ENCODE measurements at regions not wholly inside any gene's neighbourhood (a gene's known extent, or its start where the extent isn't known, plus 50 kb on each side); places are given as distances from the start of the nearest gene placed in this dataset.

DNA sequence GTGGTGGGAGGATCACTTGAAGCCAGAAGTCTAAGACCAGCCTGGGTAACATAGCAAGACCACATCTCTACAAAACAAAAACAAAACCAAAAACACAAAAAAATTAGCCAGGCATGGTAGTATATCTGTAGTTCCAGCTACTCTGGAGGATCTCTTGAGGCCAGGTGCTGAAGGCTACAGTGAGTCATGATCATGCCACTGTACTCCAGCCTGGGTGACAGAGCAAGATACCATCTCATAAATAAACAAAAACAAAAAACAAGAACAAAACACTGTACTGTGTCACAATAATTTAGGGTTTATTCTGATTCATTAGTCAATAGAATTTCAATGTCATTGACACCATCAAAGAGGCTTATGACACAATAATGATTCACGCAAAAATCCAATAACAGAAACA is 1121.7 kb upstream of the MAP3K7 start:
- DNase-seq (ENCODE audit: low read depth in 2 of 2) = no peak

- no peak for DNase-seq (ENCODE audit: low read depth in 2 of 2)
Observed at GRCh38 chr6:91705646-91706045, 1118.8 kb upstream of the MAP3K7 start.

DNA sequence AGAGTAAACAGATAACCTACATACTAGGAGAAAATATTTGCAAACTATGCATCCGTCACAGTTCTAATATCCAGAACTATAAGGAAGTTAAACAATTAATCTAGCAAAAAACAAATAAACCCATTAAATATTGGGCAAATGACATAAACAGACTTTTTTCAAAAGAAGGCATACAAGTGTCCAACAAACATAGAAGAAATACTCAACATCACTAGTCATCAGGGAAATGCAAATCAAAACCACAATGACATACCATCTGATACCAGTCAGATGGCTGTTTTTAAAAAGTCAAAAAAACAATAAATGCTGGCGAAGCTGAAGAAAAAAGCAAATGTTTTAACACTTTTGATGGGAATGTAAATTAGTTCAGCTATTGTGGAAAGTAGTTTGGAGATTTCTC is 1117.7 kb upstream of the MAP3K7 start:
- no peak for DNase-seq (ENCODE audit: low read depth in 2 of 2)

DNA sequence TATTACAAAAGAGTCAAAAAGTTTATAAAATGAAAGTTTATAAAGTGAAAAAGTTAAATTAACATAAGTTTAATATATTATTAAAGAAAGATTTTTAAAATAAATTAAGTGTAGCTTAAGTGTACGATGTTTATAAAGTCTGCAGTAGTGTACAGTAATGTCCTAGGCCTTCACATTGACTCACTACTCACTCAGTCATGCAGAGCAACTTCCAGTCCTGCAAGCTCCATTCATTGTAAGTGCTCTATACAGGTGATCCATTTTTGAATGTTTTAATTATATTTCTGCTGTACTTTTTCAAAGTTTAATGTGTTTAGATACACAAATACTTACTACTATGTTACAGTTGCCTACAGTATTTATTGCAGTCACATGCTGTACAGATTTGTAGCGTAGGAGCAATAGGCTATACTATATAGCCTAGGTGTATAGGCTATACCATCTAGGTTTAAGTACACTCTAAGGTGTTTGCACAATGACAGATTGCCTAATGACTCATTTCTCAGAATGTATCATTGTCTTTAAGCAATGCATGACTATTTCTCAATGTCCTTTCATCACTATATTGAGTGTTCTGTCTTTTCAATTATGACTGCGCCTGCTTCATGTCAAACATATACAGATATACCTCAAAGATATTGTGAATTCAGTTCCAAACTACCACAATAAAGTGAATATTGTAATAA is 1110.3 kb upstream of the MAP3K7 start:
- no peak for DNase-seq (ENCODE audit: low read depth in 2 of 2)

GRCh38 chr6:91695221-91695620 is 1108.3 kb upstream of the MAP3K7 start:
- DNase-seq (ENCODE audit: low read depth in 2 of 2) = no peak

DNA sequence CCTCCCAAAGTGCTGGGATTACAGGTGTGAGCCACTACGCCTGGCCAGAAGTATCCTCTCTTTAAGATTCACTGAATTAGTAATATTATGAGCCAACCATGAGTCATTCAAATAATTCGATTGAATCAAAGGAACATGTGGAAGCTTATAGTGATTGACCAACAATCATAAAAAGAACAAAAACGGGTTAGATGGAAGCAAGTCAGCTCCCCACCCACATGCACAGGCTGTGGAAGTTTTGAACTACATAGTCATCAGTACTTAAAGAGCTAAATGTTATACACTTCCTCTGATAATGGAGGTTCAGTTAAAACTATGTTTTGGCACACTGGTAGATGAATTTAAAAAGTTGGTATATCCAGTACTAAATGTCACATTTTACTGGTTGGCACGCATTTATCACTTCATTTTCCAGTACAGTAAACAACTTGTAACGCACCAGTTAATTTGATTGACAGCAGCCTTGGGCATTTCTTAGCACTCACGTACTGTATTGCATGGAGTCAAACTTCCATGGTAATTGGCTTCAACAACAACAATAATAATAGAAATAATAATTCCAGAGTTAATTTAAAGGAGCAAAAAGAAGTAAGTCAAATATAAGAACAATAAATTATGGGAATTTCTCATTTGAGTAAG is 1107.3 kb upstream of the MAP3K7 start:
- no peak for DNase-seq (ENCODE audit: low read depth in 2 of 2)

DNA sequence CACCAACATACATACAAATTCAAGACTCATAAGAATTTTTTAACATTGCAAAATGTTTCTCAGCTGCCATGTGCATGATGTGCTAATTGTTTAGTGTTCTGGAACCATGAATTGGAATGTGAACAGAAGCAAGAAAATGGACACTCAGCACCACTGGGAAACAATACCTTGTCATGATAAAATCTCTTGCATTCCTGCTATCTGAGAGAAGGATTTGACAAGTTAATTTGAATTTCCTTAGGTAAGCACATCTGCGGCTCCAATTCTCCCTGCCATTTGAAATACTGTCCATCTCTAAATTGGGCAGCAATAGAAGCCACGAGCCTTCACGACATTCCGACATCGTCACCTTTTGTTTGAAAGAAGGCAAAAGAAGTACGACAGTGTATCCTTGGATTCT is 1104.6 kb upstream of the MAP3K7 start:
- no peak for DNase-seq (ENCODE audit: low read depth in 2 of 2)

DNA sequence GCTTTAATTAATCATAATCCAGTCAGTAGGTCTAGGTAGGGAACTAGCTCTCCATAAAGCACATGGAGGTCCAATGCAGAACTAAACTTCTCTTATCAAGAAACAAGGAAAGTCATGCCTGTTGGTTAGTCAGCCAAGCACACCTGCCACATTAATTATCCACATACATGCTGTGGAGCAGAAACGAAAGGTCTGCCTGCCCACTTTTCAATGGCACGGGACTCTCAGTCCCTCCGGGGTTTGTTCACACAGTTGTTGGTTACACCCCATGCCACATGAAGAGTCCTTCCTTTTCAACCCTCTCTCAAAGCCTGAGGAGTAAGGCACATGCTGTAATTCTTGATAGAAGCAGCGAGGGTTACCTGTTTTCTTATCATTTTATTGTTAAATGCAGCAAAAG is 1096.4 kb upstream of the MAP3K7 start:
- DNase-seq (ENCODE audit: low read depth in 2 of 2) = no peak

- no peak for DNase-seq (ENCODE audit: low read depth in 2 of 2)
Observed at GRCh38 chr6:91681296-91681695, 1094.4 kb upstream of the MAP3K7 start.

- DNase-seq (ENCODE audit: low read depth in 2 of 2) = no peak
Observed at GRCh38 chr6:91678679-91679446, 1092.0 kb upstream of the MAP3K7 start.

DNA sequence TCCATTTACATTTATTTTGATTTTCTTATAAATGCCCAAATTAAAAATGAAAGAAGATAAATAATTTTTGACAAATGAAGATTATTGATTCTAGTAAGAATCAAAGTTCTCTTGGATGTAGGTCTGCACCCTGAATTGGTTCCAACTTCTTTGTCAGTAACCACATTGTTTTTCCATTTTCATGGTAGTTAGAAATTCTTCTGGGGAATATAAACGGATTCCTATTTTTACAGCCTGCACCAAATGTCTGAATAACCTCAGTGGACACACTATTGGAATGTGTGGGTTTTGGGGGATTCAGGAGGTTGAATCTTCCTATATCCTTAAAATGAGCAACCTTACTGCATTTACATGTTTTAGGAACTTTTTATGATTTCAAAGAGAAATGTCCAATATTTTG is 1085.3 kb upstream of the MAP3K7 start:
- no peak for DNase-seq (ENCODE audit: low read depth in 2 of 2)

DNA sequence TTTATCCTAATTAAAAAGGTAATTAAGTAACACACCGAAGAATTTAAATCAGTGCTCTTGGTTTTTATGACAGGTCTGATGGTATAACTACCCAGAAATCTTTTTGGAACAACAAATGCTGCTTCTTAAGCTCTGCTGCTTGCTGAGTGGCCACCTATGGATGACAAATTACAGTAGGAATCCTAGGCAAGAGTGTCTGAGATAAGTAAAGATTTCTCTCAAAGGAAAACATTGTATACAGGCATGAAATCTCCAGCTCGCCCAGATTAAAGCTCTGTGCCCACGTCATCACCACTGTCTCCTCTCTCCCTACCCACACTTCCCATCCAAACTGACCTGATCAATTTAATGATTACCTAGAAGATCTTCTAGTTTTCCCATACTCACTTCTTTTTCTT is 1083.0 kb upstream of the MAP3K7 start:
- no peak for DNase-seq (ENCODE audit: low read depth in 2 of 2)

DNA sequence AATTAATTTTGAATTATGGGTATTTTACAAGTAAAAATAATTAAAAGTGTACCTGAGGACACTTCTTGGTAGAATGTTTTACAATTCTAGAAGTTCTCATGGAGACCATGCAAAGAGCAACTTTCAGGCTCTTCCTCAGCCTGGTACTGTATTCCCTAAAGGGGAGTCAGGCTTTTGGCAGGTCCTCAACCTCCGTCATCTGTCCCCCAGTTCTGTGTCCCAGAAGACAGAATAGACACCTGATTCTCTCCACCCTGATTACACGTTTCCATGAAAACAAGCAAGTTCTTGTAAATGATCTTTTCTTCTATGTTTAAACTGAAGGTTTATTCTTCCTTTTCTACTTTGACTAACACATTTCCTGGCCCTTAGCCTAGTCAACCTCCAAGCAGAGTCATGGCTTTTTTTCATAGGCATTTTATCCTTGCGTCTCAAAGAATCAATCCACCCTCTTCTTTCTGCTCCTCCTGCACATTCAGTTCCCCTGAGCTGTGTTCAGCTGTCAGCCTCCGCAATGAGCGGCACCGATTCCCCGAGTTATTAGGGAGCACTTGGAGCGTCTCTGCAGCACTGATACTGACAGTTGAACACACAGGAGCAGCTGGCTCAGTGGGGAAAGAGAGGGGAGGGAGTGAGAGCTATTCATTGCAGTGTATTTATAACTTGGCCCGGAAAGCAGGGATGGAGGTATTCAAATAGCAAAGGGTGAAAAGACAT is 1082.4 kb upstream of the MAP3K7 start:
- no peak for DNase-seq (ENCODE audit: low read depth in 2 of 2)

- no peak for DNase-seq (ENCODE audit: low read depth in 2 of 2)
Observed at GRCh38 chr6:91667596-91667995, 1080.7 kb upstream of the MAP3K7 start.

DNA sequence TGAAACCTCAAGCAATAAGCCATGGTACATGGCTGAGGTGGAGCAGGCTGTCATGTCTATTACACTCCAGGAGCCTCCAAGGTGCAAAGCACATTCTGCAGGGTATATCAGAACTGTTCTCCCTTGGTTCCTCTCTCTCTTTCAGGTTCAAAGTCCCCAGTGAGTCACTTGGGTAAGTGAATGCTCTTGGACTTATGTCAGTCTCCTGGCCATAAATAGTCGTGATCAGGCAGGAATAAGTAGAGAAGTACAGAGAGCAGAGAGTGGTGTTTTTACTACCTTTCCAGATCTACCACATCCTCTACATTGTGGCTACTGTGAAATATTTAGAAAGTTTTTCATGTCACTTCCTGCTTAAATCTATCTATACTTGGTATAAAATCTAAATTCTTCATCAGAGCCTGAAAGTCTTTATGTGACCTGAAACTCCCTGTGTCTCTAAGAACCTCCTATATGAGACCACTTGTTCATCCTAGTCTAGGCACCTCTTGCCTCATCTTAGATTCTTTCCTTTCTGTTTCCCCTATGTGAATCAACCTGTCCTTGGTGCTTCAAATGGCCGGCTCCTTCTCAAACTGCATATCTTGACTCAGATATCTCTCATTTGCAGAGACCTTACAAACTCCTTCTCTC is 1077.6 kb upstream of the MAP3K7 start:
- DNase-seq (ENCODE audit: low read depth in 2 of 2) = no peak

DNA sequence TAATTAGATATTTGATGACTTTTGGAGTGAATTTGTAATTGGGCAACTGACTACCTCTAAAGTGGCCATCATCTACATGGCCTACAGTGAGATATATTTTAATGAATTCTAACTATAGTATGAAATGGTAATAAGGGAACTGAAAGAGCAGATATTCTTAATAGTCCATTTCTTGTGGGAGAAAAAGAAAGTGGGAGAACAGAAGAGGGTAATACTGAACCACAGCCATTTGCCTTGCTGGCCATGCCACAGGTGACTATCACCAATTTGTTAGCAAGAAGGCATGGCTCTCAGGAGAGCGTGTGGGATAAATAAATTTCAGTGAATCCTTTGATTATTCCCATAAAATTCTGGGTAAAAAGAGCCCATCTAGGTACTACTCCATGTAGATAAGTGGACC is 1074.0 kb upstream of the MAP3K7 start:
- no peak for DNase-seq (ENCODE audit: low read depth in 2 of 2)

DNA sequence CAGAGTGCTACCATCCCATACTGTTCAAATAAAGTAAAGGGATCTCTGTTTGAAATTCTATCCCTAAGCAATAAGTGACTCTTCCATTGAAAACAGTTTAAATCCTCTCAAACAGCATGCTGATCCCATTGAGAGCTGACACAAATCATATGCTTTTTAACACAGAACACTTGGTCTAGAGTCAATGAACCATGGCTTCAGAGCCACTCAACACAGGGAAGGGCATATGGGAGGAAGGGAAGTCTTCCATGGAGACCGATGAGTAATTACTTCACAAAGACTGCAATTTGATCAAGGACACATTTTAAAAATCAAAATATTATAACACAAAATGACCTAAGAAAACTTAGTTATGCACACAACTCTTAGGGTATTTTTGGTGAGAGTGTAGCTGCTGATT is 1073.0 kb upstream of the MAP3K7 start:
- DNase-seq (ENCODE audit: low read depth in 2 of 2) = no peak

DNA sequence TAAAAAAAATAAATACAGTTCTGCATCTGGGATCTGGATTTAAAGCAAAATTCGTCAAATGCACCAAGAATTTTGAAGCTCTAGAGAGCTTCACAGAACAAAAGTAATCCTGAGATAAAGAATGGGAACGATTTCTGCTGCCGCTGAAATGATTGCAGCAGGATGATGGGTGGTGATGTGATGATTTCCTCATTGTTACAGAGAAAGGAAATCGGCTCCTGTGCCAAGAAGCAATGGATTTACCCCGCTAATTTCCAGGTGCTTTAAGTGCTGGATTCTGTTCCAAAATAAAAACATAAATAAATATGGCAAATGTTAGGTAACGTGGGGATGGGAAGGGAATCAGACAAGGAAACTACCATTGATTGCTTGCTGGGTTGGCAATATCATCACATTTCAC is 1067.9 kb upstream of the MAP3K7 start:
- DNase-seq (ENCODE audit: low read depth in 2 of 2) = no peak

GRCh38 chr6:91654357-91654756 is 1067.5 kb upstream of the MAP3K7 start:
- DNase-seq (ENCODE audit: low read depth in 2 of 2) = no peak

DNA sequence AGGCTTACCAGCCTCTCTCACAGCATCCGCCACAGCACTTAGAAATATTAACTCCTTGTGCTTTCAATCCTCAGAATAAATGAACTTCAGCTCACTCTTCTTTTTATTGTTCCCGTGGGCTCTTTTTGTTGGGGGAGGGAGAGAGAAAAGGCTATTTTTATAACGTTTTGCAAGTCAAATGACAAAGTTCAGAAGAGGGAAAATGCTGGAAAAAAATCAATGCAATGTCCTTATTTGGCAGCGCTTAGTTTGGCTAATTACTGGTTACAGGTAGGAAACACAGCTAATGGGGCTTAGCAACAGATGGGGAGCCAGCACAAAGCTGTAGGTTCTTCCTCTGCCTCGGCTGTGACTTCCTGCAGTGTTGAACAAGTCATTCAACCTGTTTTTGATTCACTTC is 1067.0 kb upstream of the MAP3K7 start:
- no peak for DNase-seq (ENCODE audit: low read depth in 2 of 2)

- no peak for DNase-seq (ENCODE audit: low read depth in 2 of 2)
Observed at GRCh38 chr6:91653076-91653723, 1066.3 kb upstream of the MAP3K7 start.
